Left ventricle myocardium superior (tissue), 1 donor: ENCODE measurements at regions not wholly inside any gene's neighbourhood (a gene's known extent, or its start where the extent isn't known, plus 50 kb on each side); places are given as distances from the start of the nearest gene placed in this dataset.

Experiments used
- ATAC-seq: fragments of 200-7000 bp; cut with Tn5 transposase; one replicate; pipeline ENCODE4 v1.9.1; 2020; ENCODE audit warnings: mild to moderate bottlenecking, moderate library complexity
- DNase-seq: peaks from one replicate; pipeline ENCODE4 v3.0.0-alpha.2; 2020
- intact Hi-C: fragments of 100-400 bp; cut with micrococcal nuclease; formaldehyde crosslinking; loops from one replicate; pipeline ENCODE4 v1.11.0; 2022
- donor health status: DM: no; HTN: yes; CAD: no; lungs with severe emphysema.

DNA sequence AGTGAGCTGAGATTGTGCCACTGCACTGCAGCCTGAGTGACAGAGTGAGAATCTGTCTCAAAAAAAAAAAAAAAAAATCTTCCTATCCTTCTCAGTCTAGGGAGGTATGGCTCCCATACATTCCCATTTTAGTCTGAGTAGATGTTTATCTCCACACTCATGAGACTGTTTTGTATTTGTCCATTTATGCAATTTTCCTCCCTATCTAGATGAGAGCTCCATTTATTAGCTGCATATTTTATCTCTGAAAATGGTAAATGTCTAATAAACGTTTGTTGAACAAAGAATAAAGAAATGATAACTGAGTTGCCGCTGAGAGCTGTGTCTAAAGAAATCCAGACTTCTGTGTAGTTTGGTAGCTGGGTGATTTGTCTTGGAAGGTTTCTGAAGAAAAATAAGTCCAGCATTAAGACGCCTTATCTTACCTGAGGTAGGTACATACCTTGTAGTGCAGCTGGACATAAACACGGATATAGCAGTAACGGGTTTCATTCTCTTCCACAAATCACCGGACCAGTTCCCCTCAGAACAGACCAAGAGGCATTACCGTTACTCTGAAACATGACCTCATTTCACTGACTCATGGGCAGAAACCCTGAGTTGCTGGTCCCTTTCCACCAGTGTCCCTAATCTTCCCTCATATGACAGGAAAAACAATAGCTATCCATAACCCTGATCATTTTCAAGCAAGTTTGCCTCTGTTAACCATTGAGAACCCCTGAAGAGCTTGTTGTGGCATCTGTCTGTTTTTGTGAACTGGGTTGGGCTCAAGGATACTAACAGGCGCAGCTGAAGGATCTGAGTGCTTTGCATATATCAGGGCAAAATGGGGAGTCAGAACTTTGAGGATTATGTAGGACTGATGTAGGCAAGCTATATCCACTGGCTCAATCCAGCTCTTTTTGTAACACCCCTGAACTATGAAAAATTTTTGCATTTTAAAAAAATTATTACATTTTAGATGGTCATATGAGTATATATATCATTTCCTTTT is 177.4 kb upstream of the XYLT1 start:
- no peak for ATAC-seq
- intact Hi-C loops, result no loop called here
- no peak for DNase-seq

DNA sequence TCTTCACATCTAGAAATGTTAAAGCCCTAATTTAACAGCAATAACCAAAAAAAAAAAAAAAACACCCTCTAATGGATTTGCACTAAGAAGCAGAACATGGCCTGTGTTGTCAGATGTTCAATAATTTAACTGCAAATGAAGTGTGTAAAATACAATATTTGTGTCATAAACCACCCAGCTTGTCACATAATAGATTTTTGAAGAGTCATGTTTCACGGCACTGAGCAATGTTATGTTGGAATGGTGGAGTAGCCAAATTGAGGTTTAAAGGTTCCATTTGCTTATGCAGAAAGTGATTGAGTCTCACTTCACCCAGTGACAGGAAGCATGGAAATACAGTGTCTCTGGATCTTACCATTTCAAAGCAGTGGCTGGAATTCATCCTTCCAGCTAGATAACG is 173.2 kb upstream of the XYLT1 start:
- intact Hi-C loops, result no loop called here
- ATAC-seq (no peak), DNase-seq (no peak)

DNA sequence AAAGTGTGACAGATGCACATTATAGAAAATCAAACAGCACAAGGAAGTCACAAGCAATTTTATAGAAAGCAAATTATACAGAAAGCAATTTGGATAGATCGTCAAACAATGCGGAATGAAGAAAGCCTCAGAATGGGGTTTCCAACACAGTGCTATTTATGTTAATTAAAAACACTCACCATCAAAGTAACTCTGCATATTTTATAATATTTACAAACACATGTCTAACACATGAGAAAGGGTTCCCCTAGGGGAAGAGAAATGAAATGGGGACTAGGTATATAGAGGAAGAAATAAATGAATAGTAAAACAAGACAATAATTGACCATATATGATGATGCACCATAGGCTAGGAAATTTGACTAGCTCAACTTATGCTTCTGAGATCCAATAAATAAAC is 171.2 kb upstream of the XYLT1 start:
- intact Hi-C loops, result no loop called here
- DNase-seq (no peak), ATAC-seq (no peak)

DNA sequence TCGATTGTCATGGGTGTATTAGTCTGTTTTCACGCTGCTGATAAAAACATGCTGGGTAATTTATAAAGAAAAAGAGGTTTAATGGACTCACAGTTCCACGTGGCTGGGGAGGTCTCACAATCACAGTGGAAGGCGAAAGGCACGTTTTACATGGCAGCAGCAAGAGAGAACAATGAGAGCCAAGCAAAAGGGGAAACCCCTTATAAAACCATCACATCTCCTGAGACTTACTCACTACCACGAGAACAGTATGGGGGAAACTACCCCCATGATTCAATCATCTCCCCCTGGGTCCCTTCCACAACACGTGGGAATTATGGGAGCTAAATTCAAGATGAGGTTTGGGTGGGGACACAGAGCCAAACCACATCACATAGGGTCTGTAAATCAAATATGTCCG is 167.4 kb upstream of the XYLT1 start:
- no peak for ATAC-seq
- intact Hi-C loops, result no loop called here
- no peak for DNase-seq

DNA sequence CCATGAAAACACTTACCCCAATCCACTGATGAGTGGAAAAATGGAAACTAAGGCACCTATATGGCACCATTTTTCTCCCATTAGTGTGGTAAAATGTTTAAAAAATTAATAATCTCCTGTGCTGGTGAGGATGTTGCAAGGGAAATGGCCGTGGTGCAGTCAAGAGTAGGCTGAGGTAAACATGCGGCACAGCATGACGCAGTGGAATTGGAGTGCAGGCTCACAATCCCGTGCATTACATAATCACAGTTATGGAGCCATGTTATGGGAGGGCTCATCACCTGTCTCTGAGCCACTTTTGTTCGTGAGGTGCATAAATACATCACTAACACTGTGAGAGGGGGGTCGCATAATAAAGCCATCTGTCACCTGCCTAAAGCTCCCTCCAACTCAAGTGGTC is 164.4 kb upstream of the XYLT1 start:
- no peak for DNase-seq
- intact Hi-C loops, result no loop called here
- ATAC-seq, result no peak

DNA sequence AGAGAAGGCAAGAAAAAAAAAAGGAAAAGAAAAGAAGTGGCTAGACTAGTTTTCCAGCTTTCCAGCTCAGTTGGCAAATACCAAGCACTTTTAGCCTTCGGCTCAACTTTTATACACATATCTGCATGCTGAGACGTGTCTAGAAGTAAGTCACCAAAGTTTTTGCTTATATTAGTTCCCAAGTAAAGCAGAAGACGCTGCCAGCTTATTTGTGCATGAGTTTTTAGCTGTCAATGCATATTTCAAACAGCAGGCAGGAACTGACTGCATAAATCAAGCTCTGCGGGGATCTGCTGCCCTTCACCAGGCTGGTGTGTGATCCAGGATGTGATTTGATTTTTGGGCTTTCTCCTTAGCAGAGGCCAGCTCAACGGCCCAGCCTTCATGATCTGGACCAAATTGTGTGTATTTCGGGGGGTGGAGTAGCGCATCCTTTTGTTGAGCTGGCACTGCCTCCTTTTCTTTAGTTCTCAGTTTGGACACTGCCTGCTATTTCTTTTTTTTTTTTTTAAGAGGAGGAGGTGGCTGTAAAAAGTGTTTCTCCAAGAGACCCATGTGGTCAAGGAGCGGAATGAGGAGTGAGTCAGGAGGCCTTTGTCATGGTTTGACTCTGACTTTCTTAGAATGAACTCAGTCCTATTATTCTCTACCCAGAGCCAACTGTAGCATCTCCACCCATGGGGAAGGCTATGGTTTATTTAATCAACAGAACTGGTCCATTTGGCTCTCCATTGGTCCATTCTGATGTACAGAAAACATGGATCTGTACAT is 162.6 kb upstream of the XYLT1 start:
- intact Hi-C loops, result no loop called here
- DNase-seq, result no peak
- no peak for ATAC-seq

DNA sequence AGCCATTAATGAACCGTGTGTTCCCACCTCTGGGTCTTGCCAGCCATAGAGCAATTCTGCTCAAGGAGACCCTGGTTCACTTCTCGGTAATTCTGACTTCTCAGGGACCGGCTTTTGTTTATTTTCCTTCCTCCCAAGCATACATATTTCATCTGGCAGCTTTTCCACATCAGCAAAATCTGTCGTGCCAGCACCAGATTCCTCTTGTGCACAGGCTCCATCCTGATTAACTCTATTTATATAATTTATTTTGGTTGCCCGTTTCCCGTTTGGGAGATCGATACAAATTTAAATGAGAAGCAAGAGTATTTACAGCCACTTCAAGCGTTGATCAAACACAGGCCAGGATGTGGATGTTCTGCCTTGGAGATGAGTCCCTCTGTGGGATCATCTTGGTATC is 161.9 kb upstream of the XYLT1 start:
- ATAC-seq (no peak), DNase-seq (no peak)
- intact Hi-C loops, result no loop called here

DNA sequence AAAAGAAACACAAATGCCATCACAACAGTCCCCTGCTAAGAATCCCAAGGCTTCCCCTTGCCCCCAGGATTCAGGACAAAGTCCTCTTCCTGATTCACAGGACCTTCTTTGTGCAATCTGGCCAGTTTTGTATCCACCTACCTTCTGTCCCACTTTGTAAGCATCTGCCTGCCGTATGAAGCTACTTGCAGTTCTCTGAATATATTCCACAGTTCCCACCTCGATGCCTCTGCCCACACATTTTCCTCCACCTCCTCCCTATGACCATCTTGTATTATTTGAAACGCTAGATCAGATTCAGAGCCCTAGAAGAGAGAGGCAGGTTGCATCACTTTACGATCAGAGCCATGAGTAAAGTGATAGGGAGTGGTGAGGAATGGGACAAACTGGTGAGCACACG is 159.2 kb upstream of the XYLT1 start:
- ATAC-seq, result no peak
- DNase-seq, result no peak
- intact Hi-C loops, result no loop called here

DNA sequence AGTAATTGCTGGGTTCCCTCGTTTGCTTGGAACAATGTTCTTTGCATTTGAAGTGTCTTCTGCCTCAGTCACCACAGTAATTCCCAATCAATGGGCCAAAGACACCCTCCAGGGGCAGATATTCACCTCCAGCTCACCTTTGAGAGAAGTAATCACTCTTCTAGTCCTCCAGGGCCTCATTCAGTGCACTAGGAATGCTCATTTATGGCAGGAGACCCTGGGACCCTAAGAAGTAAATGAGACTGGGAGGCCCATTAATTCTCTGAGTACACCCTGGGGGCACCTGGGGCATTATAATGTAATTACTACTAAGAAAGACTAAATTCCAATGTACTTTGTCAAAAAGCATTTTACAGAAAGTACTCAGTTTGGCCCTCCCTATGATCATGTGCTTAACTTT is 158.2 kb upstream of the XYLT1 start:
- no peak for ATAC-seq
- intact Hi-C loops, result no loop called here
- no peak for DNase-seq

DNA sequence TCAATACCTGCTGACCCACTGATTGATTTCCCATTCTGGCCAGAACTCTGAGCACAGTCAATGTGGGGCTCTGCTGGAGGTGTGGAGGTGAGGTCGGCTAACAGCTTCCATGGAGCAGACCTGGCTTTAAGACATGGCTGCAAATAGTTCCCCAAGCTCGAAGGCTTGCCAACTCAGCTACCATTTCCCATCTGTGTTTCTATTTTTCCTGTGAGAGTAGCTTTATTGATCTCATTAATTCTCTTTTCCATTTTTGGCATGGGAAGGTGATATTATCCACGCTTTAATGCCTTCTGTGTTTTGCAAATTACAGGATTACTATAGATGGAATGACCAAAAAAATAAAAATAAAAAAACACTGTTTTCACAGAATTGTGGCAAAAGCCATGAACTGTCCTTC is 151.6 kb upstream of the XYLT1 start:
- no peak for ATAC-seq
- intact Hi-C loops, result no loop called here
- DNase-seq, result no peak

DNA sequence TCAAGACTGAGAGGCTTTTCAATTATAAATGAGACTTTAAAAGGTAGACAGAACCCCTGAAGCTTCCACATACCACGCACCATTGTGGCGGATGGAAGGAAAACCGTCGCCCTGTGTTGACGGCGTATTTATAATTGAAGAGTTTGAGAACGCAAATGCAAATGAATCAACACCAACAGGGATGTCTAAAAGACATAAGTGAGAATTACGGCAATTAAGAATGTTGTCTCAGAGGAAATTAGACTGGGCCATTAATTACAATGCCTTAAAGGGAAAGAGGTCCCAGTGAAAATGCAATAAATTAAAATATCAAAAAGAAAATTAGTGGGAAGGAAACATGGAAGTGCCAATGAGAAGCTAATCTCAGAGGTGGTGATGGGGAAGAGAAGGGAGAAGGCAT is 148.5 kb upstream of the XYLT1 start:
- DNase-seq (no peak), ATAC-seq (no peak)
- intact Hi-C loops, result no loop called here

DNA sequence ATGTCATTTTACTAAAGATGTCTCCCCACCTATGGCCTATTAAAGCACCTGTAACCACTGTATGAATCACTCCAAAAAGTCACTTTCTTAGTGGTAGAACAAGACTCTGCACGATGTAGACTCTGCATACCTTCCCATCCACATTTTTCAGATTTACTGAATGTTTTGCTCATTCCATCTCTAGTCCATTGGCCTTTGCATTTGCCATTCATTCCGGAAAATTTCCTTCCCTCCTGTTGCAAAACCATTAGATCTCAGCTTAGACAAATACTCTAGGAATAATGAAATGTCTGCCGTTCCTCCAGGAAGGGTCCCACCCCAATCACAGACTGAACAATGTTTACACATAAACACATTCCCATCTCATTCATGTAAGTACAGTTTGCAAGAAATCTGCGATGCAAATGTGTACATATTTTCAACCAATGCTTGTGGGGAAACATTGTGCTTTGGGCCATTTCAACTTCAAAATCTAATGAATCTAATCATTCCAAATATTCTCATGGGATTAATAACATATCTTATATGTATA is 146.3 kb upstream of the XYLT1 start:
- DNase-seq (no peak), ATAC-seq (no peak)
- intact Hi-C loops, result no loop called here

DNA sequence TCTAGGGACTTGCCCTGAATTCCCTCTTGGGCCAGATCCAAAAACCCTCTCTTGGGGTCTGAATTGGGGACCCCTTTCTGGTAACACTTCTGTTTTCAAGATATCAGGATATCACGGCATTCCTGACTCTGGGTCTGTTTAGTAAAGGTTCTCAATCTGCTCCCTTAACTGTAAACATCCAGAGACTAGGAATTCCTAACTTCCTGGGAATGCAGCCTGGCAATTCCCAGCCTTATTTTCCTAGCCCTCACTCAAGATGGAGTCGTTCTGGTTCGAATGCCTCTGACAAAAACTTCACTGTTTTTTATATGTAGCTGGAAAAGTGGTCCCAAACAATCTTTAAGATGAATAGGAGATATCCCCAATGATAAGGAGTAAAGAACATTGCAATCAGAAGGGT is 141.6 kb upstream of the XYLT1 start:
- no peak for ATAC-seq
- DNase-seq, result no peak
- intact Hi-C loops, result no loop called here

DNA sequence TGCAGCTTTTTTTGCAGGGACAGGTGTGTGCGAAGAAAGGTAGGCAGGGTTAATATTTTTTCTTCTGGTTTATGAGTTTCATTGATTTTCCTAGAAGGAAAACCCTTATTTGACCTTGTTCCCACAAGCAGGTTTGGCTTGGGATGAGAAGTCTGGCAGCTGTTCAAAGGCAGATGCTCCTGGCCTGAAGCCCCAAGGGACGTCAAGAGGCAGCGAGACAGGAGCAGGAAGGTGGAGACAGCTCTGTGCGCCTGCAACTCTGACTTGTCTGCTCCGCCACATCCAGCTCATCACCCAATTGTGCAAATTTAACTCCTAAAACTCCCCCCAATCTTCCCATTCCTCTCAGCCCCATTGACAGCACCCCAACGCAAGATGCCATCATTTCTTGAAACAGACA is 136.8 kb upstream of the XYLT1 start:
- intact Hi-C loops, result no loop called here
- no peak for DNase-seq
- ATAC-seq, result no peak

DNA sequence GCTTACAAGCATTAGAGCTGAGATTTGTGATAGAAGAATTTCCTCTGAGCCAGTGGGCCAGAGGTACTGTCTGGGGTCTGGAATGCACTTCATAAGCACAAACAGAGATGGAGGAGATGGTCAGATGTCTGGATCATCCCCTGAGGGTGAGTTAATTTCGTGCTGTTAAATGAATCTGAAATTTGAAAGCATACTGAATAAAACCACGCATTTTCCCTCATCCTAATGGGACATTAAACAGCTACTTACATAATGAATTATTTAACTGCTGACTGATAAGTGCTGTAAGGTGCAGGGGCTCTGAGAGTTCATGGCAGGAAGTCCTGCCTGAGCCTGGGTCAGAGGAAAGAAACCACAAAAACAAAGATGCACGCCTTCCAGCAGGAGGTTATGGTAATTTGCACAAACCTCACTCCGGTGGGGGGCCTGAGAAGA is 136.3 kb upstream of the XYLT1 start:
- DNase-seq (no peak), ATAC-seq (no peak)
- intact Hi-C loops, result no loop called here

DNA sequence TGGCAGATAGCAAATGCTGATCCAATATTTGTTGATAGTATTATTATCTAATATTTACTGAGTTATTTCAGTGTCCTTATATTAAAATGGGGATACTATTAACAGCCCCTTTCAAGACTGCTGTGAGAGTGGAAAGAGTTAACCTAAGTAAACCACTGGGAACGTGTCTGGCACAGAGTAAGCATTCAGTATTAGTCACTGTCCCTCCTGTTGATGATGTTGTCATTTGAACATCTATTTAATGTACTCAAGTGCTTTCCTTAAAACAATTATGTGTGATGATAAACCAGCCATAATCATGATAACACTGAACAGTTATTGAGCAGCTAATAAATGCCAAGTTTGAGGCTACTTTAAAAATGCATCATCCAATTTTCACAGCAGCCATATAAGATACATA is 135.7 kb upstream of the XYLT1 start:
- no peak for ATAC-seq
- DNase-seq, result no peak
- intact Hi-C loops, result no loop called here

DNA sequence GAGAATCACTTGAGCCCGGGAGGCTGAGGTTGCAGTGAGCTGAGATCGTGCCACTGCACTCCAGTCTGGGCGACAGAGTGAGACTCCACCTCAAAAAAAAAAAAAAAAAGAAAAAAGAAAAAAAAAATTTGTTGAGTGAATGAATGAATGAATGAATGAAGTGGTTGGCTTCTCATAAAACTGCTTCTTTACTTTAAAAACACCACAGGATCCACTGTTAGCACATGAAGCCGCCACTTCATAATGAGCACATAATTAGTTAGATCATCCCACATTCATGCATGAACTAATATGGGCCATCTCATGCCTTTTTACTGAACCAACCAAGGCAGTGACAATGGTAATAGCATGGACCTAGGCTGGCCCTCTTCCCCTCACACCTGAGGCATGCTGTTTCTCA is 135.0 kb upstream of the XYLT1 start:
- ATAC-seq (no peak), DNase-seq (no peak)
- intact Hi-C loops, result no loop called here

DNA sequence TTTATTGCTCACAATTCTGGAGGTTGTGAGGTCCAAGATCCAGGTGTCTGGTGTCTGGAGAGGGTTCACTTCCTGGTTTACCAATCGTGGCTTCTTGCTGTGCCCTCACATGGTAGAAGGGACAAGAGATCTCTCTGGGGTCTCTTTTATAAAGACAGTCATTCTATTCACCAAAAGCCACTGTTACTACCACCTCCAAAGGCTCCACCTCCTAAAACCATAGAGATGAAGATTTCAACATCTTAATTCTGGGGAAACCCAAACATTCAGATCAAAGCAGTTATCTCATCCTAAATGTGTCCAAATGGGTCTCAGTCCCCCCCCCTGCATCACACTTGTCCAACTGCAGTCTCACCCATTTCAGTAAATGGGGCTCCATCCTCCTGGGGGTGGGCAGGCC is 132.9 kb upstream of the XYLT1 start:
- intact Hi-C loops, result no loop called here
- ATAC-seq (no peak), DNase-seq (no peak)

DNA sequence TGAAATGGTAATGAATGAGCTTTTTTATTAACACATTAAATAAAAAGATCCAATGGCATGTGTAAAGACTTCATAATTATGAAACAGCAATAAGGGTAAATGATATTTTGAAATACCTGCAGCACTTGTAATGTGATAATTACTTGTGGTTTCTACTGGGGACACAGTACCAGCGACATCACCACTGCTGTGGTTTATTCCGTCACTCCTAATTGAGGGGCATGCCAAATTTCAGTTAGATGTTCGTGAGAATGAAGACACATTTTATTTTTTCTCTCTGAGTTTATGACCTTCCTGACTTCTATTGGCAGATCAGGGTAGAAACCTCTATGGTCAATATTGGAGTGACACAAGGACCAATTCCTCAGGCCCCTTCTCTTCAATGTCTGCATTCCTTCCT is 131.9 kb upstream of the XYLT1 start:
- intact Hi-C loops, result no loop called here
- DNase-seq (no peak), ATAC-seq (no peak)

DNA sequence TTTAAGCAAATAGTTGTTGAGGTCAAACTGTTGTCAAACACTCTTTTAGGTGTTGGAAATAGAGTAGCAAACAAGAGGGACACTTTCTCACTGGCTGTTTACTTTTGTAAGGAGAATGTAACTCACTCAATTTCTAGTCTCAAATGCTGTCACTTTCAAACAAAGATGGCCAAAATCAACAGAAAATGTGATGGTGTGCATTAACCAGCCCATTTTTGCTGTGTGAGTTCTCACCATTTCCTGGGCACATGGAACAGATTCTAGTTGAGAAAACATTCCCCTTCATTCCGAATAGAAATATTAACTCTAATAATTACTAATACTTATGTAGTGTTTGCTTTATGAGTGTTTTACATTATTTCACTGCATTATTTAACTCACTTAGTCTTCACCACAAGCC is 128.2 kb upstream of the XYLT1 start:
- DNase-seq, result no peak
- intact Hi-C loops, result no loop called here
- no peak for ATAC-seq
